LNCaP clone FGC (cell line): ENCODE measurements at regions not wholly inside any gene's neighbourhood (a gene's known extent, or its start where the extent isn't known, plus 50 kb on each side); places are given as distances from the start of the nearest gene placed in this dataset.

Experiments
- DNase-seq: peaks from one replicate; pipeline ENCODE4 v3.0.0-alpha.2; 2011; ENCODE audit warnings: low read depth
- H3K4me3 ChIP-seq: 2 replicates; pipeline ENCODE4 v1.5.1; 2011; ENCODE audit warnings: mild to moderate bottlenecking, low read depth, low read length, control low read depth
- CTCF ChIP-seq: IDR thresholded peaks from 2 replicates; pipeline ENCODE4 v1.5.1; 2012; ENCODE audit warnings: mild to moderate bottlenecking; ENCODE audit not compliant: control insufficient read depth, insufficient read depth; ENCODE audit errors: extremely low read depth

- H3K4me3 ChIP-seq: no peak overlapping the region
These were observed 196.5 kb upstream of the STK26 start for GRCh38 chrX:131826572-131826971.

GRCh38 chrX:131827935-131828334, 195.2 kb upstream of the STK26 start:
- no peak for DNase-seq
- TF ChIP-seq CTCF: peak; percentile 6; the same call in 1 of the 2 replicates
- no peak overlapping the region for H3K4me3 ChIP-seq

More at GRCh38 chrX:131826572-131826971, 196.5 kb upstream of the STK26 start:
- TF ChIP-seq CTCF: no peak
- no peak for DNase-seq

GRCh38 chrX:131828482-131828881, 194.6 kb upstream of the STK26 start:
- no peak for DNase-seq
- H3K4me3 ChIP-seq: peak overlapping the region; percentile 18; the same call in 1 of the 2 replicates
- TF ChIP-seq CTCF: no peak

GRCh38 chrX:131830400-131831184, 192.5 kb upstream of the STK26 start:
- peak overlapping the region; percentile 41 for H3K4me3 ChIP-seq
- DNase-seq: no peak
- peak; percentile 41 for TF ChIP-seq CTCF

GRCh38 chrX:131831185-131831520, 191.9 kb upstream of the STK26 start:
- DNase-seq: no peak
- no peak for TF ChIP-seq CTCF
- H3K4me3 ChIP-seq: no peak overlapping the region

- no peak overlapping the region for H3K4me3 ChIP-seq
- no peak for TF ChIP-seq CTCF
- no peak for DNase-seq
These were observed 186.9 kb upstream of the STK26 start for GRCh38 chrX:131836161-131836560.

- DNase-seq: no peak
- no peak overlapping the region for H3K4me3 ChIP-seq
- no peak for TF ChIP-seq CTCF
These were observed 185.8 kb upstream of the STK26 start for GRCh38 chrX:131837325-131837724.
